Skeletal muscle satellite cell (primary cell): ENCODE measurements at regions not wholly inside any gene's neighbourhood (a gene's known extent, or its start where the extent isn't known, plus 50 kb on each side); places are given as distances from the start of the nearest gene placed in this dataset.

ENCODE experiments used
- H3K27me3 ChIP-seq: 2 replicates; pipeline ENCODE4 v1.7.0; 2013; ENCODE audit warnings: low read length; ENCODE audit not compliant: control insufficient read depth, insufficient read depth
- H3K36me3 ChIP-seq: 2 replicates; pipeline ENCODE4 v1.7.0; 2013; ENCODE audit warnings: mild to moderate bottlenecking, control low read depth, low read length; ENCODE audit not compliant: insufficient read depth
- H3K4me1 ChIP-seq: 2 replicates; pipeline ENCODE4 v1.7.0; 2013; ENCODE audit warnings: low read length; ENCODE audit not compliant: control insufficient read depth, insufficient read depth
- H3K4me2 ChIP-seq: 2 replicates; pipeline ENCODE4 v1.7.0; 2013; ENCODE audit warnings: mild to moderate bottlenecking, low read length
- H3K4me3 ChIP-seq: 2 replicates; pipeline ENCODE4 v1.7.0; 2013; ENCODE audit warnings: low read length
- H3K9ac ChIP-seq: 2 replicates; pipeline ENCODE4 v1.7.0; 2013; ENCODE audit warnings: mild to moderate bottlenecking, low read depth, low read length, moderate library complexity
- H3K9me3 ChIP-seq: replicated peaks from 2 replicates; pipeline ENCODE4 v1.7.0; 2013; ENCODE audit warnings: mild to moderate bottlenecking, control low read depth, low read length

- no peaks in the 10 kb centered on the region for H3K36me3 ChIP-seq
- no peaks in the 10 kb centered on the region for H3K4me1 ChIP-seq
- no peak overlapping the region for H3K4me2 ChIP-seq
- no peaks in the 10 kb centered on the region for H3K9me3 ChIP-seq
- no peak overlapping the region for H3K9ac ChIP-seq
- no peak overlapping the region for H3K4me3 ChIP-seq
- no peaks in the 10 kb centered on the region for H3K27me3 ChIP-seq
Measured at GRCh38 chr2:122651236-122651635, 895.8 kb downstream of the TSN start.

GRCh38 chr2:122651780-122652179, 896.3 kb downstream of the TSN start:
- H3K4me3 ChIP-seq: no peak overlapping the region

GRCh38 chr2:122652670-122653069, 897.2 kb downstream of the TSN start:
- no peak overlapping the region for H3K4me2 ChIP-seq
- no peaks in the 10 kb centered on the region for H3K9me3 ChIP-seq

More at GRCh38 chr2:122651780-122652179, 896.3 kb downstream of the TSN start:
- Histone ChIP-seq H3K27me3 (no peaks in the 10 kb centered on the region), H3K4me1 (no peaks in the 10 kb centered on the region), H3K9me3 (no peaks in the 10 kb centered on the region), H3K9ac (no peak overlapping the region), H3K36me3 (no peaks in the 10 kb centered on the region), H3K4me2 (no peak overlapping the region)

GRCh38 chr2:122656403-122656802, 901.0 kb downstream of the TSN start:
- Histone ChIP-seq H3K36me3 (no peaks in the 10 kb centered on the region), H3K9ac (no peak overlapping the region), H3K9me3 (no peaks in the 10 kb centered on the region), H3K4me1 (no peaks in the 10 kb centered on the region), H3K4me2 (no peak overlapping the region), H3K27me3 (peaks cover 28% of the 10 kb centered on the region), H3K4me3 (no peak overlapping the region)

More at GRCh38 chr2:122652670-122653069, 897.2 kb downstream of the TSN start:
- no peaks in the 10 kb centered on the region for H3K36me3 ChIP-seq
- no peak overlapping the region for H3K4me3 ChIP-seq
- H3K27me3 ChIP-seq: peaks cover 2% of the 10 kb centered on the region
- no peaks in the 10 kb centered on the region for H3K4me1 ChIP-seq
- H3K9ac ChIP-seq: no peak overlapping the region

- no peak overlapping the region for H3K4me3 ChIP-seq
- H3K27me3 ChIP-seq: peaks cover 51% of the 10 kb centered on the region
Measured at GRCh38 chr2:122660786-122661634, 905.6 kb downstream of the TSN start.

GRCh38 chr2:122663620-122664019, 908.2 kb downstream of the TSN start:
- H3K4me3 ChIP-seq: no peak overlapping the region
- no peak overlapping the region for H3K9ac ChIP-seq
- no peaks in the 10 kb centered on the region for H3K4me1 ChIP-seq
- no peaks in the 10 kb centered on the region for H3K36me3 ChIP-seq
- peaks cover 49% of the 10 kb centered on the region for H3K27me3 ChIP-seq
- H3K9me3 ChIP-seq: no peaks in the 10 kb centered on the region
- H3K4me2 ChIP-seq: no peak overlapping the region

More at GRCh38 chr2:122660786-122661634, 905.6 kb downstream of the TSN start:
- Histone ChIP-seq H3K9ac (no peak overlapping the region), H3K4me1 (no peaks in the 10 kb centered on the region), H3K4me2 (peak overlapping the region; percentile 7), H3K9me3 (no peaks in the 10 kb centered on the region), H3K36me3 (no peaks in the 10 kb centered on the region)

- H3K27me3 ChIP-seq: peaks cover 2% of the 10 kb centered on the region
- no peak overlapping the region for H3K4me2 ChIP-seq
- no peak overlapping the region for H3K4me3 ChIP-seq
- no peaks in the 10 kb centered on the region for H3K4me1 ChIP-seq
- no peaks in the 10 kb centered on the region for H3K9me3 ChIP-seq
- H3K9ac ChIP-seq: no peak overlapping the region
- H3K36me3 ChIP-seq: no peaks in the 10 kb centered on the region
Measured at GRCh38 chr2:122669627-122670026, 914.2 kb downstream of the TSN start.

- Histone ChIP-seq H3K4me1 (no peaks in the 10 kb centered on the region), H3K4me2 (no peak overlapping the region), H3K9me3 (no peaks in the 10 kb centered on the region), H3K36me3 (no peaks in the 10 kb centered on the region), H3K9ac (no peak overlapping the region), H3K27me3 (peaks cover 2% of the 10 kb centered on the region), H3K4me3 (no peak overlapping the region)
Measured at GRCh38 chr2:122670897-122671296, 915.4 kb downstream of the TSN start.

- no peaks in the 10 kb centered on the region for H3K27me3 ChIP-seq
Measured at GRCh38 chr2:122680662-122681061, 925.2 kb downstream of the TSN start.

GRCh38 chr2:122681626-122682025, 926.2 kb downstream of the TSN start:
- H3K9ac ChIP-seq: no peak overlapping the region
- H3K4me3 ChIP-seq: no peak overlapping the region
- no peaks in the 10 kb centered on the region for H3K27me3 ChIP-seq
- no peaks in the 10 kb centered on the region for H3K4me1 ChIP-seq
- no peaks in the 10 kb centered on the region for H3K36me3 ChIP-seq
- H3K9me3 ChIP-seq: no peaks in the 10 kb centered on the region
- no peak overlapping the region for H3K4me2 ChIP-seq

More at GRCh38 chr2:122680662-122681061, 925.2 kb downstream of the TSN start:
- Histone ChIP-seq H3K9me3 (no peaks in the 10 kb centered on the region), H3K36me3 (no peaks in the 10 kb centered on the region), H3K9ac (no peak overlapping the region), H3K4me1 (no peaks in the 10 kb centered on the region), H3K4me2 (no peak overlapping the region), H3K4me3 (no peak overlapping the region)

- no peaks in the 10 kb centered on the region for H3K4me1 ChIP-seq
Measured at GRCh38 chr2:122682356-122682755, 926.9 kb downstream of the TSN start.

GRCh38 chr2:122683018-122683417, 927.6 kb downstream of the TSN start:
- H3K9ac ChIP-seq: no peak overlapping the region
- H3K4me1 ChIP-seq: no peaks in the 10 kb centered on the region
- H3K4me2 ChIP-seq: no peak overlapping the region
- H3K4me3 ChIP-seq: no peak overlapping the region
- no peaks in the 10 kb centered on the region for H3K27me3 ChIP-seq
- no peaks in the 10 kb centered on the region for H3K9me3 ChIP-seq
- H3K36me3 ChIP-seq: no peaks in the 10 kb centered on the region

More at GRCh38 chr2:122682356-122682755, 926.9 kb downstream of the TSN start:
- Histone ChIP-seq H3K36me3 (no peaks in the 10 kb centered on the region), H3K4me3 (no peak overlapping the region), H3K9ac (no peak overlapping the region), H3K27me3 (no peaks in the 10 kb centered on the region), H3K9me3 (no peaks in the 10 kb centered on the region), H3K4me2 (no peak overlapping the region)
